ENCODE measurements at regions not wholly inside any gene's neighbourhood (a gene's known extent, or its start where the extent isn't known, plus 50 kb on each side); places are given as distances from the start of the nearest gene placed in this dataset.
"Not testable (repeated sequence)": the region's sequence is repeated elsewhere in the genome, so short reads cannot be mapped to it uniquely, and the experiment has no call there.

- no peak for DNase-seq
These were observed 596.4 kb upstream of the VRK2 start for GRCh38 chr2:57450170-57450569.

GRCh38 chr2:57452634-57453033 is 594.0 kb upstream of the VRK2 start:
- DNase-seq: no peak

- DNase-seq: no peak
These were observed 592.7 kb upstream of the VRK2 start for GRCh38 chr2:57453945-57454344.

- DNase-seq: no peak
These were observed 586.0 kb upstream of the VRK2 start for GRCh38 chr2:57460396-57461276.

GRCh38 chr2:57461624-57462023 is 585.0 kb upstream of the VRK2 start:
- DNase-seq: no peak

GRCh38 chr2:57465067-57465466 is 581.5 kb upstream of the VRK2 start:
- DNase-seq: no peak

- no peak for DNase-seq
These were observed 580.6 kb upstream of the VRK2 start for GRCh38 chr2:57465967-57466366.

GRCh38 chr2:57475391-57475790 is 571.2 kb upstream of the VRK2 start:
- no peak for DNase-seq

- DNase-seq: no peak
These were observed 566.6 kb upstream of the VRK2 start for GRCh38 chr2:57479981-57480380.

GRCh38 chr2:57488061-57488460 is 558.5 kb upstream of the VRK2 start:
- DNase-seq: no peak

GRCh38 chr2:57490741-57491140 is 555.9 kb upstream of the VRK2 start:
- DNase-seq: no peak

GRCh38 chr2:57491213-57491612 is 555.4 kb upstream of the VRK2 start:
- no peak for DNase-seq

GRCh38 chr2:57493966-57494365 is 552.6 kb upstream of the VRK2 start:
- DNase-seq: not testable (repeated sequence)

GRCh38 chr2:57497489-57498096 is 549.0 kb upstream of the VRK2 start:
- DNase-seq: peak; percentile 63

- DNase-seq: no peak
These were observed 541.8 kb upstream of the VRK2 start for GRCh38 chr2:57504787-57505186.

- DNase-seq: no peak
These were observed 537.4 kb upstream of the VRK2 start for GRCh38 chr2:57509189-57509588.

- DNase-seq: no peak
These were observed 535.9 kb upstream of the VRK2 start for GRCh38 chr2:57510704-57511103.

- DNase-seq: no peak
These were observed 531.2 kb upstream of the VRK2 start for GRCh38 chr2:57515366-57515765.

- no peak for DNase-seq
These were observed 529.8 kb upstream of the VRK2 start for GRCh38 chr2:57516698-57517340.

- no peak for DNase-seq
These were observed 523.3 kb upstream of the VRK2 start for GRCh38 chr2:57523304-57523703.

- DNase-seq: no peak
These were observed 518.9 kb upstream of the VRK2 start for GRCh38 chr2:57527685-57528084.

GRCh38 chr2:57528499-57528898 is 518.1 kb upstream of the VRK2 start:
- DNase-seq: no peak

- DNase-seq: no peak
These were observed 512.2 kb upstream of the VRK2 start for GRCh38 chr2:57534358-57534757.
